Hematopoietic multipotent progenitor cell treated with erythropoietin and hydrocortisone succinate and interleukin-3 and kit ligand, for 8 days (in vitro differentiated cells): ENCODE measurements at regions not wholly inside any gene's neighbourhood (a gene's known extent, or its start where the extent isn't known, plus 50 kb on each side); places are given as distances from the start of the nearest gene placed in this dataset.

Experiments
- DNase-seq: peaks from one replicate; pipeline ENCODE4 v3.0.0-alpha.2; 2015

DNA sequence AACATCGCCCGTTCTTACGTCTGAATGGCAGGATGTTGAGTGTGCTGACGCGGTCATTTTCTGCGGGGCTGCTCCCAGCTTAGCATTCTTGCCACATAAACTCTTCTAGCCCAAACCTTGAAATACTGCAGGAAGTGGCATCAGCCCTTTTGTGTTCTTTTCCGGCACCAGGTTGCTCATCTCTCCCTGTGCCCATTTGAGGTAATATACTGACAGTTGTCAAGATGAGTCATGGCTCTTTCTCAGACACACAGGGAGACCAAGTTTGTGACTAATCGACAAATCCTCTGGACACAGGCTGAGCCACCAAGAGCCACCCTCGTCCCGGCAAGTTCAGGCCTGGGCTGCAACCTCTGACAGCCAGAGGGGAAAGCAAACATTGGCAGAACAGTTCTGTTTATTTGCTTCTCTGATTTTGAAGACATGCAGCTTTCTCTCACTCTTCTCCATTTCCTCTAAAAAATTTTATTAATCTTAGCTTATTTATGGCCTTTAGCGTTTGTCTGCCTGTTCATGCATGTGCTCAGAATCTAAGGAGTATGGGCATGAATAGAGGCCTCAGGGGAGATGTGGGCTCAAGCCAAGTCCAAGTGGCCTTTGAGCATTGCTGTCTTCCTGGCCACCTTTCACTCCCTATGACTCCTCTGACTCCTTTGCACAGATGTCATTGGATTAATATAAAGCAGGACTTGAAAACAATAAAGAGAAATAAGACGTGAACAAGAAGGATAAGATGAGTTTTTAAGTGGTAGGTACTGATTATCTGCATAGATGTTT lies 328.2 kb upstream of the JAG1 start:
- no peak for DNase-seq

GRCh38 chr20:11003341-11003740 lies 329.5 kb upstream of the JAG1 start:
- no peak for DNase-seq

- no peak for DNase-seq
These were observed 334.7 kb upstream of the JAG1 start for GRCh38 chr20:11008444-11009033.

DNA sequence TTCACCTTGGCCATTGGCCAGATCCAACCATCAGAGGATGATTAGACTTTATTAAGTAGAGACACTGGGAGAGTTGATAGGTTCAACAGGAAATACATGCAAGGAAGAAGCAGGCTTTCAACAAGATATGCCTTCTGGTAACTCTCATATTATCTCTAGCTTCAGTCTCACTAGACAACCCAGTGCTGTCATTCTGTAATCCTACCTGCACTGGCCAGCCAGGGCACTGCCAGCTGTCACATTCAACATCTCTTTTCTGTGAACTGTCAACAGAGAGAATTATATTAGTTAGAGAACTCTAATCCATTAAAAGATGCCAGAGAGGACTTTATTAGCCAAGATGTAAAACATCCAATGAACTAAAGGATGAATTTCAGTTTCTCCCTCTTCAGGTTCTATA lies 337.9 kb upstream of the JAG1 start:
- DNase-seq, result no peak

DNA sequence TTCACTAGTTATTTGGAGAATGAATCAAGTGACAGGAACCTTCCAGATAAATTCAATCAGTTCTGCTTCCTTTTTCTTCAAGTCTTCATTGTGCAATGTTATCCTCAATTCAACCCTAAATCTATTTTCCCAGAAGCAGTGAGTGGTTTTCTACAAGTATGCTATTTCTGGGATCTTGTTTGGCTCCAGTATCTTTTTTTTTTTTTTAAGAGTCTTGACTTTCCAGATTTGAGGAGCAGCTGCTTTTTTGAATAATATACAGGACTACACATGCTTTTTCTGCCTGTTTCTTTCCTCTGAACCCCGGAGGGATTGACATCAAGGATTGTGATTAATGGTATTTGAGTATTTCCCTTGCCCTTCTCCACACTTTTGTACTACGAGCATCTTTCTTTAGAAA lies 339.2 kb upstream of the JAG1 start:
- DNase-seq, result no peak

DNA sequence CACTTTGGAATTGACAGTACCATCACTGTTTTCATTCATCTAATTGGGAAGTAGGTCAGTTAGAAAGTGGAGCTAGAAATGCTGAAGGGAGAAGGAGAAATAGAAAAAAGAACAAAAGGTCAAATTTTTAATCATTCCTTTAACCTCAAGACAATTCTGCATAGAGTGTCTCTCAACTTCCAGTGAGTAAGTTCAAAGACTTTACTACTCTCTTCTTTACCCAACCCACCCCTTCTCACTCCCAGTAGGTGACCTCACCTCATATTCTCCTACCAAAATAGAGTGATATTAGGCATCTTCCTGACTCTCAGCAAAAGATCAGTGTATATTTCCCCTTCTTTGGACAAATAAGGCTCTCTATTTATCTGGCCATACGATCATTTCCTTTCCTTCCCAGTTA lies 340.0 kb upstream of the JAG1 start:
- DNase-seq, result no peak

GRCh38 chr20:11015440-11015839 lies 341.6 kb upstream of the JAG1 start:
- DNase-seq, result no peak

DNA sequence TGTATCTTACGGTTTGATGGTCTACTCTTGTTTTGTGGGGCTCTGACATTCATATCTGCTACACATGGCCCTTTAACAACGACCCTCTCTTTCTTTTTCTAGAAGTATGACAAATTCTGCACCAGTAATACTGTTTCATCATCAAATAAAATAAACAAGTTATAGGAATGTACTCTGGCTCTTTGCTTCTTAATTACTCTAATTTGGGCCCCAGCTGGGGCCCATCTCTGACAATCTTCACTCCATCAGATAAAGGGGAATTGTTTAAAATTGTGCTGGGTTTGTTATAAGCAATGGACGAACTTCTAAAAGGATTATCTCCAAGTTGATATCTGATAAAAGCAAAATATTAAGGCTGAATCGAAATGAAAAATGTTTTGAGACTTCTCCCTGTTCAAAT lies 343.6 kb upstream of the JAG1 start:
- DNase-seq, result no peak

DNA sequence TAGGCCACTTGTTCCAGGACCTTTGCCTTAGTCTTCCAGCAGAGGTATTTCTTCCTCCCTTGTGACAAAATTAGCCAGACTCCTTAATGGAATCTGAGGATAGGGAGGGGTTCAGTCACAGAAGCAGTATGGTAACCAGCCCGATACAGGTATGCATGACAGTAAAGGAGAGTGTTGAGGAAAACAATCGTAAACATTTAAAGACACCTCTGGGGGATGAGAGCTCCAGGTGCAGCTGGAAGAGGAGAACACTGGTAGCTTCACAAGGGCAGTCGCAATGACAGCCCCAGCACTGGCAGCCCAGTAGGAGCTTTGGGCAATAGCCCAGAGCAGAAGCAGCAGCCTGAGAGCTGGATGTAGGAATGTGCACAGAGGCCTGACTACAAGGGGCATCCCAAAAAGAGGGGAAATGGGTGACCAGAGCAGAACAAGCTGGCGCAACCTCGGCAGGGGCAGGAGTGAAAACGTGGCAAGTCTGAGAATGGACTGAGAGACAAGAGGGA lies 344.9 kb upstream of the JAG1 start:
- no peak for DNase-seq

DNA sequence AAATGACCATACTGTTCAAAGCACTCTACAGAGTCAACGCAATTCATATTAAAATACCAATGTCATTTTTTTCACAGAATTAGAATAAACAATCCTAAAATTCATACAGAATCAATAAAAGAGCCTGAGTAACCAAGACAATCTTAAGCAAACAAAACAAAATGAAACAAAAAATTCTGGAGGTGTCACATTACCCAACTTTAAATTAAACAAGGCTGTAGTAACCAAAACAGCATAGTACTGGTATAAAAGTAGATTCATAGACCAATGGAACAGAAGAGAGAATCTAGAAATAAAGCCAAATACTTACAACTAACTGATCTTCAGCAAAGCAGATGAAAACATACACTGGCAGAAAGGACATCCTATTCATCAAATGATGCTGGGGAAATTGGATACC lies 346.9 kb upstream of the JAG1 start:
- no peak for DNase-seq

DNA sequence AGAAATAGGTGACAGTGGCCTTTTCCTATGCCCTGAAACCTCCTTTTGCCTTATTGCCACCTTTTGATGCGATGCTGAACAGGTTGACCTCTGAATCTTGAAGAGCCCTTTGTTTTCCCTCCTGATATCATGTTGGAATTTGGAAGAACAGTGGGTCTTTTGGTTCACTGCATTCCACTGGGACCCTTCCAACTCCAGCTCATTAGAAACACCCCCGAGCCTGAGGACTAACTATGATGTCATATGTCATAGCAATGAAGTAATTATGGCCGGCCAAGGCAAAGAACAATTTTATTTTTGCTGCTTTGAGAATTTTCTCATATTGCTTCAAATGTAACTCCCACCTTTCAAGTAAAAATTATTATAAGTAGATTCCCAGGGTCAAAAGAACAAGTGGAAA lies 353.4 kb upstream of the JAG1 start:
- DNase-seq, result no peak

DNA sequence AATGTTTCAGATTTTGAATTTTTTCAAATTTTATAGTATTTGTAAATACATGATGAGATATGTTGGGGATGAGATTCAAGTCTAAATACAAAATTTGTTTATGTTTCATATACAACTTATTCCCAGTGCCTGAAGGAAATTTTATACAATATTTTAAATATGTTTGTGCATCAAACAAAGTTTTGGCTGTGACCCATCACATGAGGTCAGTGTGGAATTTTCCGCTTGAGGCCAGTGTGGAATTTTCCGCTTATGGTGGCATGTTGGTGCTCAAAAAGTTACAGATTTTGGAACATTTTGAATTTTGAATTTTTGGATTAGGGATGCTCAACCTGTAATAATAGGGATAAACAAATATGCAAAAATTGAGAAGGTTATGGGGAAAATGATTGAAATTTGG lies 356.6 kb upstream of the JAG1 start:
- DNase-seq, result no peak

- no peak for DNase-seq
These were observed 357.5 kb upstream of the JAG1 start for GRCh38 chr20:11031300-11031699.

GRCh38 chr20:11032611-11033010 lies 358.8 kb upstream of the JAG1 start:
- no peak for DNase-seq

DNA sequence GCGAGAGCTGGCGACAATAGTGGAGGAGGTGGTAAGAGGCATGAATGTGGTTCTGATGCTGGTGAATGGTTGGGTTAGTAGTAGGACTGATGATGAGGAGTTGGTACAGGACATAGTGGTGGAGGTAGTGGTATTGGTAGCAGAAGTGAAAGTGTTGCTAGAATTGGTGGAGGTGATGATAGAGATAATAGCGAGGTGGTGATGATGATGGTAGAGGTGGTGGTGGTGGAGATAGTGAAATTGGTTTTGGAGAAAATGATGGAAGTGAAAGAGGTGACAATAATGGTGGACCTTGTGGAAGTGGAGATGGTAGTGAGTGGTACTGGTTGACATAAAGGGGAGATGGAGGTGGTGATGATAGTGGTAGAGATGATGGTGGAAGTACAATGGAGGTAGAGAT lies 360.2 kb upstream of the JAG1 start:
- DNase-seq, result no peak

DNA sequence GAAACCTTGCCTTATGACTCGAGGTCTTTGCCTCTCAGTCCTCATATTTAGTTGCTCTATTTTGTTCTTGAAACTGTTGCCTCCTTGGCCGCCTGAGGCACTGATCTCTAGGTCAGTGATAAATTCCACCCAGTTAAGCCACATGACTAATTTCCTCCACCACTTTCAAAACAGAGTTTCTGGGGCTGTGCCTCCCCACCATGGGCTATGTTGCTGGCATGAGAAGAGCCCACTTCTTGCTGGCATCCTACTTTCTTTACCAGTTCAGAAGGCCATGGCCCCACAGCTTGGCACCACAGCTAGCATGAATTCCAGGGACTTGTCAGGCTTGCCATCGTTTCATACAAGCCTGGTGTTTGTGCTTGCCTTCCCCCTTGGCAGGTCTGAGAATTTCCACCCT lies 361.4 kb upstream of the JAG1 start:
- DNase-seq, result no peak

GRCh38 chr20:11041396-11041795 lies 367.6 kb upstream of the JAG1 start:
- no peak for DNase-seq

- DNase-seq, result no peak
These were observed 369.2 kb upstream of the JAG1 start for GRCh38 chr20:11043001-11043400.

GRCh38 chr20:11044561-11044960 lies 370.8 kb upstream of the JAG1 start:
- no peak for DNase-seq

- DNase-seq, result no peak
These were observed 371.8 kb upstream of the JAG1 start for GRCh38 chr20:11045412-11046175.

GRCh38 chr20:11047559-11047958 lies 373.8 kb upstream of the JAG1 start:
- no peak for DNase-seq

DNA sequence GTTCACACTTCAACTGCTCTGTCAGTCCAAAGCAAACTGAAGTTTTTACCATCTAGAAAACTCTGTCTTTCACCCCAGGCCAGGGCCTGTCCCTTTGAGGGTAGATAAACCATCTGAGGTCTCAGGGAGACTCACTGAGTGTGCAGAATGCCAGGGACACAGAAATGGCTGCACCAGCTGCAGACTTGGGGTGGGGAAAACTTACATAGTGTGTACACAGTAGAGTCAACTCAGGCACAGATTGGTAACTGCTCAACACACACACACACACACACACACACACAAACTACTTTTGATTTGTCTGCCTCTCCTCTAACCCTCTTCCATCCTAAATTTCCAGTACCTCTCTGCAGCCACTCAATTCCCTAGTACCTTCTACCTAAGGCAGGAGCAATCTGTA lies 374.9 kb upstream of the JAG1 start:
- no peak for DNase-seq

- no peak for DNase-seq
These were observed 376.6 kb upstream of the JAG1 start for GRCh38 chr20:11050350-11050749.

GRCh38 chr20:11051136-11051535 lies 377.3 kb upstream of the JAG1 start:
- DNase-seq, result no peak
